Mesendoderm (in vitro differentiated cells): ENCODE measurements at regions not wholly inside any gene's neighbourhood (a gene's known extent, or its start where the extent isn't known, plus 50 kb on each side); places are given as distances from the start of the nearest gene placed in this dataset.

Experiments used
- DNase-seq: peaks from one replicate; pipeline ENCODE4 v3.0.0; 2013
- H2AK5ac ChIP-seq: 2 replicates; pipeline ENCODE4 v1.6.1; 2013; ENCODE audit warnings: low read length, inconsistent platforms
- H2BK120ac ChIP-seq: 2 replicates; pipeline ENCODE4 v1.6.1; 2013; ENCODE audit warnings: low read depth, mild to moderate bottlenecking, low read length, moderate library complexity, mixed read lengths
- H2BK15ac ChIP-seq: replicated peaks from 2 replicates; pipeline ENCODE4 v1.6.1; 2013; ENCODE audit warnings: low read depth, mild to moderate bottlenecking, moderate library complexity
- H2BK5ac ChIP-seq: 2 replicates; pipeline ENCODE4 v1.6.1; 2013; ENCODE audit warnings: low read length, inconsistent platforms
- H3K18ac ChIP-seq: 2 replicates; pipeline ENCODE4 v1.6.1; 2013; ENCODE audit warnings: mild to moderate bottlenecking, low read length, mixed read lengths
- H3K23ac ChIP-seq: one replicate; pipeline ENCODE4 v1.6.1; 2013; ENCODE audit warnings: low read length
- H3K27ac ChIP-seq: 2 replicates; pipeline ENCODE4 v1.5.1; 2013; ENCODE audit warnings: low read depth, mild to moderate bottlenecking, inconsistent platforms, low read length, moderate library complexity
- H3K27me3 ChIP-seq: 2 replicates; pipeline ENCODE4 v1.6.1; 2013; ENCODE audit warnings: low read length, control low read depth, mild to moderate bottlenecking, inconsistent platforms; ENCODE audit not compliant: insufficient read depth, poor library complexity
- H3K36me3 ChIP-seq: 2 replicates; pipeline ENCODE4 v1.6.1; 2013; ENCODE audit warnings: low read length, inconsistent platforms; ENCODE audit not compliant: control insufficient read depth, insufficient read depth
- H3K4ac ChIP-seq: one replicate; pipeline ENCODE4 v1.6.1; 2013; ENCODE audit warnings: low read depth, mild to moderate bottlenecking, low read length, moderate library complexity
- H3K4me1 ChIP-seq: 2 replicates; pipeline ENCODE4 v1.6.1; 2013; ENCODE audit warnings: low read depth, low read length, inconsistent platforms; ENCODE audit not compliant: control insufficient read depth
- H3K4me2 ChIP-seq: 2 replicates; pipeline ENCODE4 v1.6.1; 2013; ENCODE audit warnings: low read length
- H3K4me3 ChIP-seq: 2 replicates; pipeline ENCODE4 v1.5.1; 2013; ENCODE audit warnings: mild to moderate bottlenecking, low read length
- H3K56ac ChIP-seq: one replicate; pipeline ENCODE4 v1.6.1; 2013; ENCODE audit warnings: low read length
- H3K79me1 ChIP-seq: 2 replicates; pipeline ENCODE4 v1.6.1; 2013; ENCODE audit warnings: low read length, inconsistent platforms
- H3K79me2 ChIP-seq: 2 replicates; pipeline ENCODE4 v1.6.1; 2013; ENCODE audit warnings: mild to moderate bottlenecking, low read length; ENCODE audit not compliant: control insufficient read depth, insufficient read depth
- H3K9ac ChIP-seq: 2 replicates; pipeline ENCODE4 v1.6.1; 2013; ENCODE audit warnings: low read length, inconsistent platforms
- H4K5ac ChIP-seq: one replicate; pipeline ENCODE4 v1.6.1; 2013; ENCODE audit warnings: low read length
- H4K8ac ChIP-seq: one replicate; pipeline ENCODE4 v1.6.1; 2013; ENCODE audit warnings: low read depth, mild to moderate bottlenecking, control low read depth, low read length, moderate library complexity
- WGBS: extraction: QIAGEN DNeasy Blood & Tissue Kit; methylation state at CpG from one replicate; pipeline ENCODE4 v1.1.7; 2013; ENCODE audit warnings: low lambda C conversion rate, missing lambda C conversion rate; ENCODE audit not compliant: insufficient coverage; ENCODE audit errors: extremely low coverage; 5-methylcytosine and 5-hydroxymethylcytosine counted together

DNA sequence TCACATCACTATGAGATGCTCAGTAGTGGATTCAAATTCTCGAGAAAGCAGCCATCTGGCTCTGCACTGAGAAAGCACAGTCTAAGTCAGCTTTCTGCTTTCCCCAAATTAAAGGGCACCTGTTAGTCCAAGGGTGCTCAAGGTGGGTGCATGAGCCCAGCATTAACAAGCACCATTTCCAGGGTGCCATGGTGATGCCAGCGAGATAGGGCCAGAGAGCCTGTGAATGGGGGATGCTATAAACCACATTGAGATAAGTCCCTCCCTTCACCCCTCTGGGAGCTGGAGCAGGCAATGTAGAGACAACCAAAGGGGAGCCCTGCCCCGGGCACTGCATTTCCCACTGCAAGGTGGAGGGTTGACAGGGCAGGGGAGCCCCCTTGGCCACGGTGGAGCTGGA is 568.2 kb downstream of the AJAP1 start:
- Histone ChIP-seq H3K23ac (no peak overlapping the region), H3K79me1 (no peaks in the 10 kb centered on the region), H3K27ac (no peak overlapping the region), H4K8ac (no peak overlapping the region), H3K4ac (no peak overlapping the region), H3K56ac (no peak overlapping the region), H3K27me3 (no peaks in the 10 kb centered on the region), H2BK120ac (no peak overlapping the region), H3K18ac (no peak overlapping the region), H4K5ac (no peak overlapping the region), H2AK5ac (no peak overlapping the region), H2BK15ac (no peak overlapping the region), H3K36me3 (no peaks in the 10 kb centered on the region), H3K4me1 (peaks cover 3% of the 10 kb centered on the region), H2BK5ac (no peak overlapping the region), H3K9ac (no peak overlapping the region), H3K4me2 (no peak overlapping the region), H3K4me3 (no peak overlapping the region), H3K79me2 (no peaks in the 10 kb centered on the region)
- WGBS: no CpG with 5 or more reads among the region's 4 CpGs
- DNase-seq: no peak

DNA sequence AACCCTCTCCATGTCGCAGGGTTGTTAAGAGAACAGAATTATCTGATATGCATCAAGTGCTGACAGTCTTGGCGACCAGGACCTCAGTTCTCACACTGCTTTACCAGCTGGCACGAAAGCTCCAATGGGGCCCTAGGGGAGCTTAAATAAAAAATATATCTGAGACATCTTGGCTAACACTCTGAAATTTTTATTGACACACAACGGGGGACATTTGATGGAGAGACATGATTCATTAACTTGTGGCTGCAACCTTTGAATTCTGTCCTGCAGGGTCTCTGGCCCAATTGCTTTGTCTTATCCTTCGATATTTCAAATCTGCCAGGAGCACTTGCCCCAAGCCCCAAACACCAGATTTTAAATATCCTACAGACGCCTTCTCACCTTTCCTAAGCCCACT is 567.0 kb downstream of the AJAP1 start:
- WGBS: no CpG with 5 or more reads among the region's 6 CpGs
- DNase-seq: no peak

GRCh38 chr1:5220821-5221220 is 566.4 kb downstream of the AJAP1 start:
- WGBS: no CpG with 5 or more reads among the region's 7 CpGs
- Histone ChIP-seq H2BK120ac (no peak overlapping the region), H3K9ac (no peak overlapping the region), H3K79me1 (no peaks in the 10 kb centered on the region), H3K4ac (no peak overlapping the region), H4K5ac (no peak overlapping the region), H2AK5ac (no peak overlapping the region), H2BK15ac (no peak overlapping the region), H3K4me1 (peaks cover 2% of the 10 kb centered on the region), H3K27me3 (no peaks in the 10 kb centered on the region), H3K4me3 (no peak overlapping the region), H3K23ac (no peak overlapping the region), H3K18ac (no peak overlapping the region), H3K56ac (no peak overlapping the region), H2BK5ac (no peak overlapping the region), H3K27ac (no peak overlapping the region), H4K8ac (no peak overlapping the region), H3K36me3 (no peaks in the 10 kb centered on the region), H3K79me2 (no peaks in the 10 kb centered on the region), H3K4me2 (no peak overlapping the region)
- no peak for DNase-seq

More for the DNA sequence above, 567.0 kb downstream of the AJAP1 start:
- Histone ChIP-seq H3K56ac (no peak overlapping the region), H3K4me1 (peaks cover 2% of the 10 kb centered on the region), H3K4ac (no peak overlapping the region), H3K79me1 (no peaks in the 10 kb centered on the region), H4K8ac (no peak overlapping the region), H2BK120ac (no peak overlapping the region), H3K4me3 (no peak overlapping the region), H3K36me3 (no peaks in the 10 kb centered on the region), H3K18ac (no peak overlapping the region), H3K23ac (no peak overlapping the region), H3K4me2 (no peak overlapping the region), H4K5ac (no peak overlapping the region), H2BK5ac (no peak overlapping the region), H2AK5ac (no peak overlapping the region), H2BK15ac (no peak overlapping the region), H3K27ac (no peak overlapping the region), H3K79me2 (no peaks in the 10 kb centered on the region), H3K27me3 (no peaks in the 10 kb centered on the region), H3K9ac (no peak overlapping the region)

- Histone ChIP-seq H3K18ac (no peak overlapping the region), H4K8ac (no peak overlapping the region), H3K27ac (no peak overlapping the region), H3K23ac (no peak overlapping the region), H3K4me1 (peaks cover 2% of the 10 kb centered on the region), H2BK5ac (no peak overlapping the region), H3K4ac (no peak overlapping the region), H2BK120ac (no peak overlapping the region), H3K27me3 (no peaks in the 10 kb centered on the region), H3K36me3 (no peaks in the 10 kb centered on the region), H3K56ac (no peak overlapping the region), H4K5ac (no peak overlapping the region), H3K4me2 (no peak overlapping the region), H2AK5ac (no peak overlapping the region), H3K79me2 (no peaks in the 10 kb centered on the region), H2BK15ac (no peak overlapping the region), H3K9ac (no peak overlapping the region), H3K4me3 (no peak overlapping the region), H3K79me1 (no peaks in the 10 kb centered on the region)
- DNase-seq: no peak
- no CpG with 5 or more reads among the region's 2 CpGs for WGBS
These were observed 566.0 kb downstream of the AJAP1 start for GRCh38 chr1:5220421-5220820.

DNA sequence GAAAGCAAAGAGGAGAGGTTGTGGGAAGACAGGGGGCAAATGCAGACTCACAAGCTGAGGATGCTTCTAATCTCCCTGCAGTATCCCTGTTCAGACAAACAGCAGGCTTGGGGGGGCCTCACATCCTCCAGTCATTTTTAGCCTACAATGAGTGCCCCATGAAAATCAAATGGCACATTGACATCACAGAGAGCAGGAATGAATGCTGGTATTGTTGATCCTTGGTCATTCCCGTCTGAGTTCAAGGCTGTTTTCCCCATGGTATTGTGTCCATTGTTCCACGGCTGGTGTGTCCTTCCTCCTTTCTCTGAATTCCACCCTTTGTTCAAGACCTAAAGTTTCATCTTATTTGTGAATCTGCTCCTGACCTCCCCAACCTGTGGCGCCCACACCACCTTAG is 545.6 kb downstream of the AJAP1 start:
- Histone ChIP-seq H3K4ac (no peak overlapping the region), H3K56ac (no peak overlapping the region), H3K27ac (no peak overlapping the region), H3K23ac (no peak overlapping the region), H3K4me1 (no peaks in the 10 kb centered on the region), H3K4me2 (no peak overlapping the region), H3K27me3 (no peaks in the 10 kb centered on the region), H3K79me1 (no peaks in the 10 kb centered on the region), H3K79me2 (no peaks in the 10 kb centered on the region), H2AK5ac (no peak overlapping the region), H2BK15ac (no peak overlapping the region), H4K8ac (no peak overlapping the region), H3K4me3 (no peak overlapping the region), H3K18ac (no peak overlapping the region), H3K9ac (no peak overlapping the region), H2BK5ac (no peak overlapping the region), H2BK120ac (no peak overlapping the region), H3K36me3 (no peaks in the 10 kb centered on the region), H4K5ac (no peak overlapping the region)
- DNase-seq: no peak
- no CpG with 5 or more reads among the region's 3 CpGs for WGBS

DNA sequence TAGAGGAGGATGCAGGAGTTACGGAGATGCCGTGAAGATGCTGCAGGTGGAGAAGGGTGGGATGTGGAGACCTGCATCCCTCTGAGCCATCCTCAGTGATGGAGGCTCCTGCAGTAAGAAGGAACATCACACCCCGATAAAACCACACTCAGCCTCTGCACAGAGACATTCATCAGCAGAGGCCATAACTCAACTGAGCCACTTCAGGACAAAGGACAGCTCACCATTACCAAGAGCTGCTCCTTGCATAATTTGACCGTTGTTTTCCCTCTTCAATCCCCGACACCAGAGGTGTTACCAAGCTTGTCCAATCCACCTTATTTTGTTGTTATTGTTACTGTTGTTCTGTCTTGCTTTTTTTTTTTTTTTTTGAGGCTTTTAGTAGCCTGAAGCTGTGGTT is 543.9 kb downstream of the AJAP1 start:
- Histone ChIP-seq H4K8ac (no peak overlapping the region), H3K36me3 (no peaks in the 10 kb centered on the region), H3K56ac (no peak overlapping the region), H4K5ac (no peak overlapping the region), H3K4ac (no peak overlapping the region), H2BK15ac (no peak overlapping the region), H3K27ac (no peak overlapping the region), H3K4me3 (no peak overlapping the region), H3K4me2 (no peak overlapping the region), H3K4me1 (no peaks in the 10 kb centered on the region), H3K18ac (no peak overlapping the region), H3K27me3 (no peaks in the 10 kb centered on the region), H3K79me2 (no peaks in the 10 kb centered on the region), H3K79me1 (no peaks in the 10 kb centered on the region), H2AK5ac (no peak overlapping the region), H2BK120ac (no peak overlapping the region), H3K9ac (no peak overlapping the region), H3K23ac (no peak overlapping the region), H2BK5ac (no peak overlapping the region)
- WGBS: no CpG with 5 or more reads among the region's 5 CpGs
- DNase-seq: peak; percentile 36
